Motor neuron (in vitro differentiated cells): ENCODE measurements at regions not wholly inside any gene's neighbourhood (a gene's known extent, or its start where the extent isn't known, plus 50 kb on each side); places are given as distances from the start of the nearest gene placed in this dataset.
"Not testable (repeated sequence)": the region's sequence is repeated elsewhere in the genome, so short reads cannot be mapped to it uniquely, and the experiment has no call there.

Experiments used
- ATAC-seq, 8 experiments: fragments of 200-7000 bp; cut with Tn5 transposase; replicated peaks in 6 of 8; 2 replicates each; pipeline ENCODE4 v1.8.0; 2021; ENCODE audit warnings: mild to moderate bottlenecking in 8 of 8, moderate library complexity in 8 of 8
- H3K27ac ChIP-seq, 2 donors: fragments of 250-450 bp; sonication (Bioruptor Pico); 2 replicates each; pipeline ENCODE4 v1.9.0; 2021; ENCODE audit warnings: antibody characterized with exemption in 2 of 2, mild to moderate bottlenecking in 2 of 2, moderate library complexity in 1 of 2
- H3K4me1 ChIP-seq, 2 donors: fragments of 250-450 bp; sonication (Bioruptor Pico); replicated peaks in 1 of 2; 2 replicates each; pipeline ENCODE4 v1.6.1; 2021; ENCODE audit warnings: antibody characterized with exemption in 2 of 2, mild to moderate bottlenecking in 2 of 2, moderate library complexity in 1 of 2
- H3K4me3 ChIP-seq, 5 donors: fragments of 250-450 bp; sonication (Bioruptor Pico); 2 replicates each; pipeline ENCODE4 v1.9.0; 2021; ENCODE audit warnings: antibody characterized with exemption in 5 of 5, mild to moderate bottlenecking in 5 of 5, moderate library complexity in 4 of 5
- WGBS, 10 experiments: fragments of 450-650 bp; shearing (Covaris generic); methylation state at CpG; one replicate each; pipeline ENCODE4 v1.0.0; 2022; 5-methylcytosine and 5-hydroxymethylcytosine counted together
- in situ Hi-C, 9 experiments: fragments of 400-800 bp; cut with MboI; loops; one replicate each; pipeline ENCODE4 v1.15.0; 2021; ENCODE audit warnings: low sequenced_read_pairs in 9 of 9, low pct_unique_long_range_greater_than_20kb in 2 of 9; ENCODE audit not compliant: unreplicated experiment in 9 of 9

DNA sequence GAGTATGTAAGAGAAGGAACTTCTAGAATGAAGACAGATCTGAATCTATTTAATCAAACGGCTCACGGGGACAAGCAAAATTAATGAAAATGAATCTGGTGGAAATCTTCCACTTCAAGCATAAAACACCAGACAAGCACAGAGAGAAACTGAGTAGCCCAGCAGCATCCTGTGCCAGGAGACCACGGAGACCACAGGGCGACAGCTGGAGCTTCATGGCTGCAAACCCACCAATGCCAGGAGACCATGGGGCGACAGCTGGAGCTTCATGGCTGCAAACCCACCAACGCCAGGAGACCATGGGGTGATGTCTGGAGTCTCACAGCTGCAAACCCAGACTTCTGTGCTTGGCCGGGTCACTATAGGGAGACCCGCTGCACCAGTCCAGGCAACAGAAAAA is 5442.0 kb upstream of the TPTE start:
- H3K4me1 ChIP-seq, H3K4me3 ChIP-seq, H3K27ac ChIP-seq, in situ Hi-C loops, ATAC-seq: not testable (repeated sequence)
- no CpG with 5 or more reads among the region's 8 CpGs for WGBS, 10 experiments

DNA sequence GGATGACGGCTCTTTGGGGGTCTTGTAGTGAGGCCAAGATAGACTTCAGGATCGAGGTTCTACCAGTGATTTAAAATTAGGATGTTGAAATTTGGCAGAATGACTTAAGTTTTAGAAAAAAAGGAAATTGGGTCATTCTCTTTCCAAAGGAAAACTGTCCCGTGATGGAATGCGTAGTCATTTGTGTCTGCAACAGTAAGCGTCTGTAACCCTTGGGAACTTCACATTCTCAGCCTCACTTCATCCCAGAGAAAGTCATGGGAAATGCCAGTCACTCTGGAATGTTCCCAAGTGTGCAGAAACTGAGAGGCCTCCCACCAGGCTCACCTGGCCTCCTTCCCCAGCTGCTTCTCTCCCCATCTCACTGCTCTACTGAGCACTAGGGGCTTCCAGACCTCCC is 5441.4 kb upstream of the TPTE start:
- in situ Hi-C loops, H3K27ac ChIP-seq, H3K4me3 ChIP-seq, H3K4me1 ChIP-seq, ATAC-seq: not testable (repeated sequence)
- WGBS, 10 experiments, result no CpG with 5 or more reads among the region's 5 CpGs

GRCh38 chr21:5084246-5084645 is 5437.1 kb upstream of the TPTE start:
- in situ Hi-C loops, H3K27ac ChIP-seq, H3K4me1 ChIP-seq, ATAC-seq, H3K4me3 ChIP-seq: not testable (repeated sequence)
- no CpG with 5 or more reads among the region's 8 CpGs for WGBS, 10 experiments

DNA sequence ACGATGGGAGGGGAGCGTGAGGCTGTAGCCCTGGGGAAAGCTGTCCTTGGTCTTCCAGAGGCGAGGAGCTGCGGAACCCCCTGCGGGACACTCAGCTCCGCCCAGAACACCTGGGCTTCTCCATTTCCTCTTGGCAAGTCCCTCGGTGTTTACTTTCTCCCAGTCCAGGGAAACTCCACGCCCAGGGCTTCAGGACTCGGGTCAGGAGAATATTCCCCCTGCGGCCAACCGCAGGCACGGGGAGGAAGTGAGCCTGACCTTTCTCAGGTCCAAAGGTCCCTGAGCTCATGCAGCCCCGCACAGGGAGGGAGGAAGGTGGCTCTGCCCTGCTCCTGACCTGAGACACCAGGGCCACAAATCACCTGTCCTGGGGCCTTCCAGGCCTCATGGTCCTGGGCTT is 5435.9 kb upstream of the TPTE start:
- ATAC-seq, in situ Hi-C loops, H3K4me3 ChIP-seq, H3K27ac ChIP-seq, H3K4me1 ChIP-seq: not testable (repeated sequence)
- WGBS, 10 experiments, result no CpG with 5 or more reads among the region's 13 CpGs

DNA sequence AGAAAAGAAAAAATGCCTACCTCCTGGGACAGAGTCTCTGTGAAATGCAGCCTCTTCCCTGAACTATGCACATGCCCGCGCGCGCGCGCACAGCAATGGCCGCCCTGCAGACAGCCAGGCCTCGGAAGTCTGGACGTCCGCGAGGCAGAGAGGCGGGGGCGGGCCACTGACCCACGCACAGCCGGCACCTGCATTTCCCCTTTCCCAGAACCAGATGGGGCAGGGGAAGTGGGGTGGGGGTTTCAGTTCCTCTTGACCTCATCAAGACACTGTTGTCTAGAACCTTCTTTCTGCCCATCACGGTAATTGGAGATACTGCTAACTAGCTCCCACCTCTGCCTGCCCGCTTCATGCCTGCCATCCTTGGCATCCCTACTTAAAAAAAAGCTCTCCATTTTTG is 5435.0 kb upstream of the TPTE start:
- ATAC-seq, H3K27ac ChIP-seq, H3K4me3 ChIP-seq, in situ Hi-C loops, H3K4me1 ChIP-seq: not testable (repeated sequence)
- WGBS, 10 experiments, result no CpG with 5 or more reads among the region's 17 CpGs

GRCh38 chr21:5088820-5089219 is 5432.6 kb upstream of the TPTE start:
- H3K4me3 ChIP-seq, H3K4me1 ChIP-seq, in situ Hi-C loops, H3K27ac ChIP-seq: not testable (repeated sequence)
- ATAC-seq, result peak in 4 of 8 experiments; percentile 13 to 38 (median 32)
- no CpG with 5 or more reads among the region's 20 CpGs for WGBS, 10 experiments

- in situ Hi-C loops, H3K27ac ChIP-seq, H3K4me1 ChIP-seq, H3K4me3 ChIP-seq: not testable (repeated sequence)
- WGBS, 10 experiments, result no CpG with 5 or more reads among the region's 15 CpGs
- ATAC-seq, result peak; percentile 35 to 96 (median 61)
These were observed 5431.8 kb upstream of the TPTE start for GRCh38 chr21:5089399-5090089.

DNA sequence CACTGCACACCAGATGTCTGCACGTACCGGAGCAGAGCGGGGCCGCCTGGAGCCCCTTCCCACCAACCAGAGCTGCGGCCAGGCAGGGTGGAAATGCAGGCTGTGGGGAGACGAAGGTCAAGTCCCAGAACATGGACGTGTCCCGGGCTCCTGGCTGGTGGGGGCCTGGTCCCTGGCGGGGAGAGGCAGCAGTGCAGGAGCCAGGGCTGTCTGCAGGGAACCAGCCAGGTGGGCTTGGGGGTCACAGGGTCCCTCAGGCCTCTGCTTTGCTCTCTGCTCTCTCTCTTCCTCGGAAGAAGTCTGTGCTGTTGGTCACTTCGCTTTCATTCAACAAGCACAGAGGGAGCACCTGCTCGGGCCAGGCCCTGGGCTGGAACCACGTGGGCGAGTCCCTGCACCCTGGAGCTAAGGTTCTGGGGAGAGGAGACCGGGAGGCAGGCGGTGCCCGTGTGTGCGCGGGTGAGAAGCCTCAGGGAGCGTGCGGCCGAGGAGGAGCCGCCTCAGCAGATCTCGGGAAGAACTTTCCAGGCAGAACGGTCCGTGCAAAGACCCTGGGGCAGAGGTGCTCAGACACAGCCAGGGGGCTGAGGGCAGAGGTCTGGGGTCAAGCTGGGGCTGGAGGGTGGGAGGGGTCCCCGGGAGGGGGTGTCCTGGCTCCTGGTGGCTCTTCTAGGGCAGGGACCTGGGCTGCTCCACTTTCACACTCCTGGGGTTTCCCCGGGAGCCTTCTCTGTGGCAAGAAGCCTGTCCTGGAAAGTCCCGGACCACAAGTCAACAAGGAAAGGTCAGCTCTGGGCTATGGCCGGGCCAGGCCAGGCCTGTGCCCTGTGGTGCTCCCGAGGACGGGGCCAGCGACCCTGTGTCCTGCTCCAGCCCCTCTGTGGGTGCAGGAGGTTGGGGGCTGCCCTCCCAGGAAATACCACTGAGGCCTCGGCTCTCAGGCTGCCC is 5431.0 kb upstream of the TPTE start:
- peak in 6 of 8 experiments; percentile 3 to 45 (median 22) for ATAC-seq
- H3K4me1 ChIP-seq, H3K27ac ChIP-seq, in situ Hi-C loops, H3K4me3 ChIP-seq: not testable (repeated sequence)
- WGBS, 10 experiments, result no CpG with 5 or more reads among the region's 34 CpGs

- H3K4me3 ChIP-seq, H3K27ac ChIP-seq, in situ Hi-C loops, H3K4me1 ChIP-seq, ATAC-seq: not testable (repeated sequence)
- no CpG with 5 or more reads among the region's 11 CpGs for WGBS, 10 experiments
These were observed 5430.1 kb upstream of the TPTE start for GRCh38 chr21:5091274-5091673.

- no CpG with 5 or more reads among the region's 15 CpGs for WGBS, 10 experiments
- in situ Hi-C loops, H3K4me3 ChIP-seq, H3K4me1 ChIP-seq, H3K27ac ChIP-seq: not testable (repeated sequence)
- ATAC-seq, result peak in 3 of 8 experiments; percentile 25 to 62 (median 29)
These were observed 5425.8 kb upstream of the TPTE start for GRCh38 chr21:5095628-5096027.

GRCh38 chr21:5098010-5098743 is 5423.2 kb upstream of the TPTE start:
- H3K27ac ChIP-seq, H3K4me1 ChIP-seq, H3K4me3 ChIP-seq, in situ Hi-C loops, ATAC-seq: not testable (repeated sequence)
- WGBS, 10 experiments, result no CpG with 5 or more reads among the region's 25 CpGs

GRCh38 chr21:5100604-5101174 is 5420.7 kb upstream of the TPTE start:
- H3K4me3 ChIP-seq, H3K27ac ChIP-seq, in situ Hi-C loops, H3K4me1 ChIP-seq: not testable (repeated sequence)
- no CpG with 5 or more reads among the region's 22 CpGs for WGBS, 10 experiments
- ATAC-seq, result peak; percentile 24 to 95 (median 48)

DNA sequence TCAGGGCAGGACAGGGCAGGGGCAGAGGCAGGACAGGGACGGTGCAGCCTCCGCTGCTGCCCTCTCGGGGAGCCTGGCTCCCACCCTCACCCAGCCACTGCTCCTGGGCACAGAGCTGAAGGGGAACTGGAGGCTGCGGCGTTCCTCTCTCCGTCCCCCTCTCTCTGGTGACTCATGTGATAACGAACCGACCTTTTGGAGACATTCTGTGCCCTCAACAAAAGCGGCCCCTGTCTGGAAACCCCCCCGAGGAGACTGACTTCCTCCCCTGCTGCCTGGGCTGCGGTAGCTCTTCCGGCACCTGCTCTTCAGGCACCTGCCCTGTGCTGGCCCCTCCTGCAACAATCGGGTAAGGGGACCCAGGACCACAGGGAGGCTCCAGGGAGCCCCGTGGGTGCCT is 5419.6 kb upstream of the TPTE start:
- H3K4me1 ChIP-seq, H3K4me3 ChIP-seq, in situ Hi-C loops, H3K27ac ChIP-seq: not testable (repeated sequence)
- ATAC-seq, result peak in 4 of 8 experiments; percentile 17 to 44 (median 28)
- WGBS, 10 experiments, result no CpG with 5 or more reads among the region's 14 CpGs
